Common myeloid progenitor, CD34-positive (primary cell): ENCODE measurements at regions not wholly inside any gene's neighbourhood (a gene's known extent, or its start where the extent isn't known, plus 50 kb on each side); places are given as distances from the start of the nearest gene placed in this dataset.

Experiments used
- CTCF ChIA-PET: fragments of 350-600 bp; sonication (Branson Sonifier 250); formaldehyde crosslinking; loops from one replicate; lab custom pipeline; 2021; ENCODE audit warnings: antibody characterized with exemption; lab: Charles Lee
- POLR2A ChIA-PET: fragments of 350-600 bp; sonication (Branson Sonifier 250); formaldehyde crosslinking; loops from one replicate; lab custom pipeline; 2021; ENCODE audit warnings: antibody characterized with exemption; lab: Charles Lee
- DNase-seq, 3 donors: peaks; one replicate each; pipeline versions ENCODE4 v3.0.0 to v3.0.0-alpha.2; 2013
- H3K27ac ChIP-seq, 2 experiments: 1 replicate in 1 of 2; 2 replicates in 1 of 2; pipeline ENCODE4 v1.7.0; 2013; ENCODE audit warnings: inconsistent platforms in 2 of 2, low read length in 2 of 2, mild to moderate bottlenecking in 2 of 2, low read depth in 1 of 2, moderate library complexity in 1 of 2; ENCODE audit not compliant: severe bottlenecking in 2 of 2, insufficient read depth in 1 of 2, poor library complexity in 1 of 2
- H3K27me3 ChIP-seq, 5 experiments: replicated peaks in 2 of 5; 1 replicate in 3 of 5; 2 replicates in 2 of 5; pipeline versions ENCODE4 v1.6.1 to v1.7.0; 2013; ENCODE audit warnings: low read length in 4 of 5, mild to moderate bottlenecking in 2 of 5, moderate library complexity in 2 of 5, inconsistent platforms in 1 of 5; ENCODE audit not compliant: insufficient read depth in 5 of 5, control insufficient read depth in 4 of 5
- H3K36me3 ChIP-seq, 4 experiments: 1 replicate in 2 of 4; 2 replicates in 2 of 4; pipeline versions ENCODE4 v1.6.1 to v1.7.0; 2013; ENCODE audit warnings: low read length in 3 of 4, control low read depth in 1 of 4, mild to moderate bottlenecking in 1 of 4; ENCODE audit not compliant: control insufficient read depth in 4 of 4, insufficient read depth in 4 of 4
- H3K4me1 ChIP-seq, 4 experiments: 1 replicate in 3 of 4; 2 replicates in 1 of 4; pipeline versions ENCODE4 v1.6.1 to v1.7.1; 2013; ENCODE audit warnings: low read length in 3 of 4, mild to moderate bottlenecking in 3 of 4, control low read depth in 1 of 4, inconsistent platforms in 1 of 4, moderate library complexity in 1 of 4; ENCODE audit not compliant: control insufficient read depth in 4 of 4, insufficient read depth in 4 of 4; ENCODE audit errors: control extremely low read depth in 1 of 4
- H3K4me3 ChIP-seq, 7 experiments: 1 replicate in 4 of 7; 2 replicates in 3 of 7; pipeline versions ENCODE4 v1.5.1 to v1.7.0; 2013; ENCODE audit warnings: mild to moderate bottlenecking in 7 of 7, low read length in 6 of 7, moderate library complexity in 6 of 7, inconsistent platforms in 2 of 7, low read depth in 2 of 7, control low read depth in 1 of 7; ENCODE audit not compliant: insufficient read depth in 4 of 7, control insufficient read depth in 1 of 7; ENCODE audit errors: extremely low read depth in 1 of 7
- H3K9me3 ChIP-seq, 5 experiments: 1 replicate in 4 of 5; 2 replicates in 1 of 5; pipeline versions ENCODE4 v1.6.1 to v1.7.1; 2013; ENCODE audit warnings: low read length in 4 of 5, mild to moderate bottlenecking in 2 of 5, inconsistent platforms in 1 of 5, low read depth in 1 of 5, moderate library complexity in 1 of 5; ENCODE audit not compliant: control insufficient read depth in 4 of 5, insufficient read depth in 2 of 5; ENCODE audit errors: control extremely low read depth in 1 of 5
- WGBS: methylation state at CpG from one replicate; pipeline ENCODE4 v1.1.5; 2013; ENCODE audit not compliant: insufficient coverage; 5-methylcytosine and 5-hydroxymethylcytosine counted together

DNA sequence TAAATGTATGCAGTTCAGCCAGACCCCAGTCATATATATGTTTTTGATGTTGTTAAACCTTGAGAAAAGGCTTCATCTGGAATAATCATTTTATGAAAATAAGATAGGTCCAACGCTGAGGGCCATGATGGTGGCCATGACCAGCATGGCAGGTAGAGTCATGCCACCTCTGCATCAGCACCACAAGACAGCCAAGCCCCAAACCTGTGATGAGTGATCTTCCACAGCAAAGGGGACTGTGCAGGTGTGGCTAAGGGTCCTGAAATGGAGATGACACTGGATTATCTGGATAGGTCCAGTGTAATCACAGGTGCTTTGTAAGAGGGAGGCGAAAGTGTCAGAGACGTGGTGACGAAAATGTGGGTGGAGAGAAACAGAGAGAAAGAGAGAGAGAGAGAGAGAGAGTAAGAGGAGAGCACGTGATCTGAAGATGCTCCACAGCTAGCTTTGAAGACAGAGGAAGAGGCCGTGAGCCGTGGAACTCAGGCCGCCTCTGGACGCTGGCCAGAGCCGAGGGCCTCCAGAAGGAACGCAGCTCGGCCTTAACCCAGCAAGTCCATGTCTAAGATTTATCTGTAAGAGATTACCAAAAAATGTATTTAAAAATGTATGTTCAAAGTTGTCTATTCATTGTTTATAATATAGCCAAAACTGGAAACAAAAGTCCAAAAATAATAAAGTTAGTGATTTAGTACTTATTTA lies 304.4 kb upstream of the SHH start:
- H3K27me3 ChIP-seq: no peaks in the 10 kb centered on the region
- no peak overlapping the region for H3K27ac ChIP-seq
- no peaks in the 10 kb centered on the region for H3K9me3 ChIP-seq
- WGBS: 97% methylated on average over 9 of the region's 12 CpGs
- ChIA-PET CTCF (no interaction called here), POLR2A (no interaction called here)
- H3K4me3 ChIP-seq: no peak overlapping the region
- no peak for DNase-seq
- no peaks in the 10 kb centered on the region for H3K4me1 ChIP-seq
- no peaks in the 10 kb centered on the region for H3K36me3 ChIP-seq

DNA sequence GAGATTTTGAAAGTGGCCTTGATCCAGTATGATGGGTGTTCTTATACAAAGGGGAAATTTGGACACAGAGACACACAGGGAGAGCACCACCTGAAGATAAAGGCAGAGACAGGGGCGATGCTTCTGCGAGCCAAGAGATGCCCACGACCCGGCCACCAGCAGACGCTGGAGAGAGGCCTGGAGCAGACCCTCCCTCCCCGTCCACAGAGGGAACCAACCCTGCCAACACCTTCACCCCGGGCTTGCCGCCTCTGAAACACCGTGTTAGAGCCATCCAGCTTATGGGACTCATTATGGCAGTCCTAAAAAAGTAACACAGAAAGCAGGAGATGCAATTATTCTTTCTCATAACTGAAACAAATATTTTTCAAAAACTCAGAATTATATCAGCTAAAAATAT lies 303.3 kb upstream of the SHH start:
- ChIA-PET CTCF (no interaction called here), POLR2A (no interaction called here)
- Histone ChIP-seq H3K36me3 (no peaks in the 10 kb centered on the region), H3K27me3 (no peaks in the 10 kb centered on the region), H3K4me3 (no peak overlapping the region), H3K9me3 (no peaks in the 10 kb centered on the region), H3K27ac (no peak overlapping the region), H3K4me1 (no peaks in the 10 kb centered on the region)
- no peak for DNase-seq
- 92% methylated on average over 9 of the region's 9 CpGs for WGBS

DNA sequence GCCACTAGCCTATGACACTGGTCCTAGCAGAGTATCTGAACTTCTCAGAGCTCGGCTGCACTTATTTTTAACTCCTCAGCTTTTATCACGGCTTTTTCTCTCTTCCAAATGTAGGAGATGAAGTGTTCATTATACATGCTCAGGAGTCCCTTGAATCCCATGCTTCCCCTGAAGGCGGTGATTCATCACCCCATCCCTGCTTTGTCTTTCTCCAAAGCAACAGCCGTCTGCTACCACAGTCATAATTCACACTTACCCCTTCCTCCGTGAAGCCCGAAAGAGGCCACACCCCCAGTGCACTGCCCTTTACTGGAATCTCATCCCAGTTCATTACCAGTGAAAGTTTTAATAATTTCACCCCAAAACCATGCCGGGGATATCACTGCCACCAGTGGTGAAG lies 301.5 kb upstream of the SHH start:
- H3K27me3 ChIP-seq: no peaks in the 10 kb centered on the region
- CTCF ChIA-PET: interaction anchor here (0.7 kb wide), 1 partner anchor 285 kb away, joined by 3 read pairs; no protein-coding TSS in a partner anchor

DNA sequence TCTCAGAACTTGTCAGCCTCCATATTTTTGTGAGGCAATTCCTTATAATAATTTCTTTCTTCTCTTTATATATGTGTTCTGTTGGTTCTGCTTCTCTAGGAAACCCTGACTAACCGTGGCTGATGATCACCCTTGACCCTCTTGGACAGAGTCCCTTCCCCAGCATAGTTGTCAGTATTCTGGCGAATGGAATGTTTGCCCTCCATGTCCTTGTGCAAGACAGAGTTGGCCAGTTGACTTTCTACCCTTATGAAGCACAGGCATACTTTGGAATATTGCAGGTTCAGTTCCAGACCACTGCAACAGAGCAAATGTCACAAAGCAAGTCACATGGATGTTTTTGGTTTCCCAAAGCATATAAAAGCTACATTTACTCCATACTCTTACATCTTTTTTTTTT lies 297.7 kb upstream of the SHH start:
- no peaks in the 10 kb centered on the region for H3K9me3 ChIP-seq
- ChIA-PET POLR2A (no interaction called here), CTCF (no interaction called here)
- no peaks in the 10 kb centered on the region for H3K36me3 ChIP-seq
- H3K4me1 ChIP-seq: no peaks in the 10 kb centered on the region
- no peak overlapping the region for H3K27ac ChIP-seq
- 95% methylated on average over 2 of the region's 2 CpGs for WGBS
- no peak for DNase-seq
- H3K27me3 ChIP-seq: no peaks in the 10 kb centered on the region
- no peak overlapping the region for H3K4me3 ChIP-seq

More for the DNA sequence above, 301.5 kb upstream of the SHH start:
- Histone ChIP-seq H3K4me3 (no peak overlapping the region), H3K36me3 (no peaks in the 10 kb centered on the region), H3K9me3 (no peaks in the 10 kb centered on the region), H3K27ac (no peak overlapping the region), H3K4me1 (no peaks in the 10 kb centered on the region)
- DNase-seq: no peak
- 72% methylated on average over 5 of the region's 7 CpGs for WGBS
- POLR2A ChIA-PET: no interaction called here

DNA sequence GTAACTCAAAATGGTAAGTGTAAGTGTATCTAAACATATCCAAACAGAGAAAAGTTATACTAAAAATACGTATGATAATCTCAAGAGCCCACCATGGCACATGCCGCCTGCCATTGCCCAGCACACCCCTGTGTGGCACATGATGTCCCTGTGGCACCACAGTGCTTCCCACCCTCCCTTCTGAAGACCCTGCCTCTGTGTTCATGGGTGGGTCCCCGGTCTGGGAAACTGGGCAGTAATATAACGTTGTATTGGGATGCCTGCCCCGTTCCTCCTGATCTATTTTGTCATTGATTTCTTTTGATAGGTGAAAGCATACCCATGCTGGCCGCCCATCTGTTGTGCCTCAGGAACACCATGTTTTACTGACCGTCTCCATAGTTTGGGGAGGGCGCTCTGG lies 296.8 kb upstream of the SHH start:
- no peak overlapping the region for H3K4me3 ChIP-seq
- H3K36me3 ChIP-seq: no peaks in the 10 kb centered on the region
- 98% methylated on average over 8 of the region's 8 CpGs for WGBS
- no peaks in the 10 kb centered on the region for H3K27me3 ChIP-seq
- POLR2A ChIA-PET: no interaction called here
- no peaks in the 10 kb centered on the region for H3K4me1 ChIP-seq
- DNase-seq: no peak
- no peaks in the 10 kb centered on the region for H3K9me3 ChIP-seq
- CTCF ChIA-PET: no interaction called here
- no peak overlapping the region for H3K27ac ChIP-seq

DNA sequence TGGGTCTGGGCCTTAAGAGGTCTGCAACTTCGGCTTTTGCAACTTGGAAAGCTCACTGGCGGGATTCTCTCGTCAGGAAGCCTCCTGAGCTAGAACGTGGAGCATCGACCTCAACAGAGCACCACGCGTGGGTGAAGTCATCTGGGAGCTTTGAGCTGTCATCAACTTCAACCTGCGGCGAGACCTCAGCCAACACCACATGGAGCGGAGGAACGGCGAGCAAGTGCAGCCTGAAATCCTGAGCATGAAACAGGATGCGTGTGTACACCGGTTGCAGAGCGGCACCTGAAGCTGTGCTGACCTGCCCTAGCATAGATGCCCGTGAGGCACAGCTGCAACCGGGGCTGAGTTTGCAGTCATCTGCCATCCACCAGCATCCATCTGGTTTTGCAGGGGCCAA lies 295.7 kb upstream of the SHH start:
- H3K36me3 ChIP-seq: no peaks in the 10 kb centered on the region
- no peak for DNase-seq
- POLR2A ChIA-PET: no interaction called here

DNA sequence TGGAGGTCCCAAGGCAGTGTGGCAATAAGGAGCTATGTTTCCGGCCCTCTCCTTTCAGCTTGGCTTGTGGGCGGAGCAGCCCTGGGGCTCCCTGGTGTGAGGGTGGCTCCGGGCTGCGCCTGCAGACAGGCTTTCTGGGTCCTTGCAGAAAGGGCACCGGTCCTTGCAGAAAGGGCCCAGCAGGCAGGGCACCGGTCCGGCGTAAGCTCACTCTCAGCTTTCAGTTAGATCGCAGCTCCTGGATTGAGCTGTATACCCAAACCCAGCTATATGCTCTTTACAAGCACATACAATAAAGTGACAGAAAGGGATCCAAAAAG lies 293.8 kb upstream of the SHH start:
- Histone ChIP-seq H3K4me1 (no peaks in the 10 kb centered on the region), H3K9me3 (no peaks in the 10 kb centered on the region), H3K36me3 (no peaks in the 10 kb centered on the region), H3K27ac (no peak overlapping the region), H3K4me3 (no peak overlapping the region), H3K27me3 (peaks cover 0 to 1% (median 0%) of the 10 kb centered on the region in 5 experiments)
- ChIA-PET POLR2A (no interaction called here), CTCF (no interaction called here)
- no peak for DNase-seq
- 83% methylated on average over 7 of the region's 9 CpGs for WGBS

More for the DNA sequence above, 295.7 kb upstream of the SHH start:
- H3K27me3 ChIP-seq: no peaks in the 10 kb centered on the region
- H3K4me3 ChIP-seq: no peak overlapping the region
- CTCF ChIA-PET: no interaction called here
- no peaks in the 10 kb centered on the region for H3K4me1 ChIP-seq
- 97% methylated on average over 9 of the region's 17 CpGs for WGBS
- H3K27ac ChIP-seq: no peak overlapping the region
- H3K9me3 ChIP-seq: no peaks in the 10 kb centered on the region
